Fibroblast of the aortic adventitia (primary cell): ENCODE measurements at regions not wholly inside any gene's neighbourhood (a gene's known extent, or its start where the extent isn't known, plus 50 kb on each side); places are given as distances from the start of the nearest gene placed in this dataset.

ENCODE experiments used
- DNase-seq: peaks from one replicate; pipeline ENCODE4 v3.0.0-alpha.2; 2010; ENCODE audit warnings: low read depth
- H3K4me3 ChIP-seq: 2 replicates; pipeline ENCODE4 v1.5.1; 2011; ENCODE audit warnings: low read depth, mild to moderate bottlenecking, control low read depth, low read length, moderate library complexity
- CTCF ChIP-seq: IDR thresholded peaks from 2 replicates; pipeline ENCODE4 v1.5.1; 2011; ENCODE audit warnings: mild to moderate bottlenecking, low read length, control low read depth, inconsistent platforms; ENCODE audit not compliant: insufficient read depth

- H3K4me3 ChIP-seq: no peak overlapping the region
- DNase-seq: no peak
- no peak for TF ChIP-seq CTCF
Measured at GRCh38 chr3:30155755-30156154, 450.6 kb upstream of the TGFBR2 start.

GRCh38 chr3:30156586-30157498 lies 449.6 kb upstream of the TGFBR2 start:
- TF ChIP-seq CTCF: no peak
- peak; percentile 89 for DNase-seq
- H3K4me3 ChIP-seq: no peak overlapping the region

- DNase-seq: peak; percentile 91
- no peak for TF ChIP-seq CTCF
- peak overlapping the region; percentile 3 for H3K4me3 ChIP-seq
Measured at GRCh38 chr3:30161375-30161774, 445.0 kb upstream of the TGFBR2 start.

- no peak overlapping the region for H3K4me3 ChIP-seq
- no peak for TF ChIP-seq CTCF
- peak; percentile 93 for DNase-seq
Measured at GRCh38 chr3:30162579-30162978, 443.8 kb upstream of the TGFBR2 start.

GRCh38 chr3:30166535-30166934 lies 439.9 kb upstream of the TGFBR2 start:
- no peak for DNase-seq
- TF ChIP-seq CTCF: no peak
- no peak overlapping the region for H3K4me3 ChIP-seq

GRCh38 chr3:30167541-30168011 lies 438.8 kb upstream of the TGFBR2 start:
- TF ChIP-seq CTCF: no peak
- peak; percentile 36 for DNase-seq
- no peak overlapping the region for H3K4me3 ChIP-seq
